GM21717 (cell line): ENCODE measurements at regions not wholly inside any gene's neighbourhood (a gene's known extent, or its start where the extent isn't known, plus 50 kb on each side); places are given as distances from the start of the nearest gene placed in this dataset.
"Not testable (repeated sequence)": the region's sequence is repeated elsewhere in the genome, so short reads cannot be mapped to it uniquely, and the experiment has no call there.

Source experiments
- ATAC-seq: cut with Tn5 transposase; IDR thresholded peaks from one replicate; pipeline ENCODE4 v1.9.1; 2021; ENCODE audit warnings: mild to moderate bottlenecking, moderate library complexity; ENCODE audit not compliant: unreplicated experiment

DNA sequence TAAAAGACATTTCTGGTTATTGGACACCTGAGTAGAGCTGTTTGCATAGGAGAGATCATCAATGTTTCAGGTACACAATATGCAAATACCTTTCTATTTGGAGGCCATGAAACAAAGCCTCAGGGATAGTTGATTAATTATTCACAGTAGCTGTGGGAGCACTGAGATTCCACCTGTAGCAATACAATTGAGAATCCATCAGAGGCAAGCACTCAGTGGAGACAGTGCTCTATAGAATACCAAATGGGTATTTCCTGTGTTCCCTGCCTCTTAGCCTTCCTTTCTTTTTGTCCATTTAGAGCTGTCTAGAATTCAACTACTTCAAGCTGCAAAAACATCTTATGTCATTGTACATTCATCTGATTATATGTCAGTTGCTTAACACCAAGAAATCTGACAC, 1754.0 kb upstream of the ACO1 start:
- ATAC-seq: no peak

DNA sequence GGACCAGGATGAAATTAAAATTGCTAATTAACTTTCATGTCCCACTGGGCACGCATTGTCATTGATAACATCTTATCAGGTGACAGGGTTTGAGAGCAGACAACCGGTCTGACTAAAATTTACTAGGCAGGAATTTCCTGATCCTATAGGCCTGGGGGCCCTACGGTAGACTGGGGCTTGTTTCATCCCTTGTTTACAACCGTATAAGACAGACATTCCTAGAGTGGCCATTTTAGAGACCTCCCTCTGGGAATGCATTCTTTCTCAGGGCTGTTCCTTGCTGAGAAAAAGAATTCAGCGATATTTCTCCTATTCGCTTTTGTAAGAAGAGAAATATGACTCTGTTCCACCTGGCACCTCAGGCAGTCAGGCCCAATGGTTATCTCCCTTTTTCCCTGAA, 1737.8 kb upstream of the ACO1 start:
- ATAC-seq: not testable (repeated sequence)

DNA sequence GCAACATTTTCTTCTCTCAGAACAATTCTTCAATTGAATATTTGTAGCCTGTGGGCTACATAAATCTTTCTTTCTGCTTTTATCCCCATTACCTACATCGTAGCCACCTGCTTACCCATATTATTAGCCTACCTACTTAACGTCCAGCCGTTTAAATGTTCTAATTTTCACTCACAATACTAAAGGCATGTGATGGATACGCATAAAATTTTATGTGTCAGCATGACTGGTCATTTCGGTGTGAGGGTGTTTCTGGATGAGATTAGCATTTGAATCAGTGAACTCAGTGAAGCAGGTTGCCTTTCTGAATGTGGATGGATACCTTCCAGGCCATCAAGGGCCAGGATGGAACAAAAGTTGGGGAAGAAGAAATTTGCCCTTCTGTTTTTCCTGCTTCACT, 1722.5 kb upstream of the ACO1 start:
- ATAC-seq: no peak

DNA sequence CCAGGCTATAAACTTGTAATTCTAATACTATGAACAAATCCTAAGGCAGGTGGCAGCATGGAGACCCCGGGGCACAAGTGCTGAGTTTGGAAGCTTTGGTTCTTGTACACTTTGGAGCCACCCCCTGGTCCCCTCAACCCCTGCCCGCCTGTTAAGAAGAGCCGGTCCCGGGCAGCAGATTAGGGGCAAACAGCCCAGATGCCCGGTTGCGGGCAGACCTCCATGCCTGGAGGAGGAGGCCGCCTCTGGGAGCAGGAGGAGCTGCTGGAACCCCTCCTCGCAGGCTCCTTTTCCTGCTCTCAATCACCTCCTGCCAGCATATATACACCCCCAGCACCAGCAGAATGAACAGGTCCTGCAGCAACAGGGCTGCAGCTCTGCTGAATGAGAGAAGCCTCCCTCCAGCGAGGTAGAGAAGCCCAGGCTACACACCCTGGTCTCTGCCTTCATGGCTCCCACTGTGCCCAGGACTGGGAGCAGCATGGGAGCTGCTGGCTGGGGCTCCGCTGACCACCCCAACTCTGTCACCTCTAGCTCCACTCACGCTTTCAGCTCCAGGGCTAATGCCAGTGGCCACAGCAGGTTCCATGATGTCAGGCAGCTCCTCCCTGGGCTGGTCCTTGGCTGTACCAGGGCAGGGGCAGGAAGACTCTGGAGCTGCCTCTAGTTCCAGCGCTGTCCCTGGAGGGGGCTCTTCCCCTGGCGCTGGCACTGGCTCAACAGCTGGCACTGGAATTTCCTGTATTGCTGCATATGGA, 1713.5 kb upstream of the ACO1 start:
- no peak for ATAC-seq

DNA sequence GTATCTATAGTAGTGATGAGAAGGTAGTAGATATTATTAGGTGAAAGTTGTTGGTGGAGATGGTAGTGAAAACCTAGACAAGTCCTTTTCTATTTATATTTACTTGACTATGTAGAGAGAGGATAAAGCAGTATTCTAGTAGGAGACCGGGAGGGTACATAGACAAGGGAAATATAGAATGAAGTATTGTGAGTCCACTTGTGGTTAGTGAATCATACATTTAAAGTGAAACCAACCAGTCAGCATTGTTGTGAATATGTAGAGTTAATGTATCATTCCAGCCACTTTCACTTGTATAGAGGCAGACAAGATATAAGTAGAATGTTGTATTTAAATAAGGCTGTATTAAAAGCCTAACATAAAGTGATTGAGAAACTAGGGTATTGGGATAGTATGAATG, 1711.3 kb upstream of the ACO1 start:
- ATAC-seq: no peak

DNA sequence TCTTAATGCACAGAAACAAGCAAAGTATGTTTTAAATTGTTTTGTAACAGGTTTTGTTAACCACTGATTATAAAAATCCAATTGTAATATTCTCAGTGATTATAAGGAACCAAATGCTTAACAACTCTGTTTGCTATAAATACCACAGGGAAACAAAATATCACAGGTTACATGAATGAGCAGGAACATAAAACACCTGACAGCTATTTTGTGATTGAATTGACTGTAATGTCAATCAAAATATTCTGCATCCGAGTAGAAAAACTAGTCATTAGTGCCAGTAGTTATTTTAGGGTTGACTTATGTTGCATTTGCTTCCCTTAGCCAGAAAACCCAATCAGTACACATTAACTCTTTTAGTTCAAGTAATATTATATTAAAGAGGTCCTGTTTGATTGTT, 1707.8 kb upstream of the ACO1 start:
- no peak for ATAC-seq

DNA sequence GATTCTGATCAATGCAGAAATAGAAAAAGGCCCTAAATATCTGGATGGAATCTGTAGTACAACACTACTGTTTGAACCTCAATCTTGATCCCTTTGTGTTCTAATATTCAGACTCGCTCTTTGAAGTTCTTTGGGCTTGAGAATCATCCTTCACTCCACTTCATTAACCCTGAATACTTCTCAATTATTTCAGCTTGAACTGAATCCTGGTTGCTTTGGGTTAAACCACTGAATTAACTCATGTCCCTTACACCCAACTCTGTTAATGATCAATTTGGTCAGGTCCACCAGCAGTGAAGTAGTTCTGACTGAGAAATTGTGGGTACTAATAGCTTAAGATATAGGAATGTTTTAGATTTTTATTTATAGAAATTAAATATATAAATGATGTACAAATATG, 1707.2 kb upstream of the ACO1 start:
- ATAC-seq: no peak

DNA sequence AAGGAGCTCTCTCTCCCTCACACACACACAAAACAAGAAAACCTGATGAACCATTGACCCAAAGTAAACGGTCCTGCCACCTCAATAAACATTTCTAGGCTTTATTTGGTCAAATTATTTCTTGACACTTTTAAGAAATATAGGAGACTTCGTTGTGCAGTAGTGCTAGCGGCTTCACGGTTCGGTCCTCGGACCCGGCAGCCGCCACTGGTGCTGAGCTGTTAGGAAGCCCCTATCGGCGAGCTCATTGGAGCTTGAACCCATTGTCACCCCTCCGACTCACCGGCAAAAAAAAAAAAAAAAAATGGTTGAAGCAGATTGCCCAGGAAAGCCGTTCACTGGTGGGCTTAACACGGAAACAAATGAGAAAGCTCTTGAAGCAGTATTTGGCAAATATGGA, 1695.6 kb upstream of the ACO1 start:
- no peak for ATAC-seq

DNA sequence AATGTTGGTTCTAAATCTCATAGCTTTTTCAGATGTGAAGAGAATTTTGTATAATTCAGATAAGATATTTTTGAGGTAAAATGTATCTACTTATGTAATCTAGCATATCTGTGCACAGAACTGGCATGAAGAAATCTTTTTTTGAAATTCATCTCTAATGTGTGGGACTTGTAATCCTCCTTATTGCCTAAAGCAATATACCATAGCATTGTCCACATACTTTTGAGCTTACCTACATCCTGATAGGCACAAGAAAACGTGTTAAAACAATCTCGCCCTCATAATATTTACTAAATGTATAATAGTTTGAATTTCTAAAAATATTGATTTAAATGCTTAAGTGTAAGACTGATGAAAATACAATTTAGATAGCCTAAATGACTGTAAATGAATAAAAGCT, 1686.5 kb upstream of the ACO1 start:
- ATAC-seq: no peak

DNA sequence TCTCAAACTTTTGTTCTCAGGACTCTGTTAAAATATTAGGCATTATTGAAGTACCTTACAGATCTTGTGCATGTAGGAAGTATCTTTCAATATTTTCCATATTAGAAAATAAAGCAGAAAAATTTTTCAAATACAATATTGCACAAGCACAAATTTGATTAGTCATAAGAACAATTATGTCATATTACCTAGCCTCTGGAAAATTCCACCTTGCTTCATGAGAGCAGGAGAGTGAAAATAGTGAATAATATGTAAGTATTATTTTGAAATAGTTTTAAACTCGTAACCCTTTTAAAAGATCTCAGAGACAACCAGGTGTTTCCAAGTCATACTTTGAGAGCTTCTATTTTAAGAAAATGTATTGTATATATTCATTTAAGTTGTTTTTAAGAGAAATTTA, 1672.9 kb upstream of the ACO1 start:
- no peak for ATAC-seq

DNA sequence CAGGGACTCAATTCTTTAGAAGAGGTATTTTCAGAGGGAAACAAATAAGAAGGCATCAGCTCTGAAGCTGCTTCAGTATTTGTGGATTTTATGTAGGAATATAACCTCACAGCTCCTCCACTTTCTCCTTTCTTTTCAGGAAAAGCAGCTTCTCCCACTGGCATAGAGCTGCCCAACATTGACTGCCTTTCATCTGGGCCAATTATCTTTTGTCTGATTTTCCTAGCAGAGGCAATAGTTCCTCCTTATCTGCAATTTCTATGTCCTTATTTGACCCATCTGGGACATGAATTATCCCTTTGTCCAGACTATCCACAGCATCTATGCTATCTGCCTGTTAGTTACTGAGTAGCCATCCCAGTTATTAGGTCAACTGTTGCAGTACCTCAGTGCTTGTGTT, 1671.2 kb upstream of the ACO1 start:
- ATAC-seq: no peak

DNA sequence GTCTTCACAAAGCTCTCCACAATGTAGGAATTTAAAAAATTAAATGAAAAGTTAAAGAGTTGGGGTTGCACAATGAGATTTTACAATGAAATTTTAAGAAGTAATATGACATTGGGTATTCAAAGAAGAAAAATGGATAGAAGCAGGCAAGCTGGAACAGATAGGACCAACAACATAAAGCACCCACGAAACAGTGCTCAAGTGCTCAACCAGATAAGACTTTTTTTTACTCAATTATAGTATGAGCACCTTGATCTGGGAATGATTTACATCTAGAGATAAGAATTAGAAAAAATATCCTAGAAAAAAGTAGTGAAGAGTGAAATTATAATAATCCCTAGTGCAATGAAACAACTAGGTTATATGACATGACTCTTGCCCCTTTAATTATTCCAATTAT, 1670.1 kb upstream of the ACO1 start:
- no peak for ATAC-seq

DNA sequence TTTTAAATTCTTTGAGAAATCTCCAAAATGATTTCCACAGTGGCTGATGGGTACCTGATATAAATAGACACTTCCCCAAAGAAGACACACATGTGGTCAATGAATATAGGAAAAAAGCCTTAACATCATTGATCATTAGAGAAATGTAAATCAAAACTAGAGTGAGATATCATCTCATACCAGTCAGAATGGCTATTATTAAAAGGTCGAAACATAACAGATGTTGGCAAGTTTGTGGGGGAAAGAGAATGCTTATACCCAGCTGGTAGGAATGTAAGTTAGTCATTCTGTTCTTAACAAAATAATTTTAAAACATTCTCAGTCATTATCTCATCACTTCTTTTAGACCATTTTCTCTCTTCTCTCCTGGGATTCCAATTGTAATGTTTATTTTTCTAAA, 1666.0 kb upstream of the ACO1 start:
- no peak for ATAC-seq

DNA sequence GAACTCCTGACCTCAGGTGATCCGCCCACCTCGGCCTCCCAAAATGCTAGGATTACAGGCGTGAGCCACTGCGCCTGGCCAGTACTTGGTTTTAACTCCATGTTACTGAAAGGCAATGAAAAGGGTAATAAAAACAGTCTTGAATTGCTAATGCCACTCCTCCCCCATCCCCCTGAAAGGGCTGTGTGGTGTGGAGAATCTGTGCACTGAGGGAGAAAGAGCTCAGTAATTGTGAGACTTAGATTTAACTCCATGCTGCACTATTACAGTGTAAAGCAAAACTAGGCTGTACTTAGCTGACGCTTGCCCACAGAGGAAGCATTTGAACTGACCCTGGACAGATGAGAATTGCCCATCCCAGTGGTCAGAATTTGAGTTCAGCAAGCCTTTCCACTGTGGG, 1662.4 kb upstream of the ACO1 start:
- no peak for ATAC-seq

DNA sequence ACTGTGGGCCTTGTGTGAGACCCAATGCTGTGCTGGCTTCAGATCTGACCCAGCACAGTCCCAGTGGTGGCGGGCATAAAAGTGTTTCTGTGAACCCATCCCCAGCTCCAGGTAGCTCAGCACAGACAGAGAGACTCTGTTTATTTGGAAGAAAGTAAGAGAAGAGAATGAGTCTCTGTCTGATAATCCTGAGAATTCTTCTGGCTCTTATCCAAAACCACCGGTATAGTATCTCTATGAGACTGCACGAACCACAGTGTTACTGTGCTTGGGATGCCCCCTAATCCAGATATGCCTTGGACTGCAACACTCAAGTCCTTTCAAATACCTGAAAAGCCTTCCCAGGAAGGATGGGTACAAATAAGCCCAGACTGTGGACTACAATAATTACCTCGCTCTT, 1660.8 kb upstream of the ACO1 start:
- no peak for ATAC-seq

DNA sequence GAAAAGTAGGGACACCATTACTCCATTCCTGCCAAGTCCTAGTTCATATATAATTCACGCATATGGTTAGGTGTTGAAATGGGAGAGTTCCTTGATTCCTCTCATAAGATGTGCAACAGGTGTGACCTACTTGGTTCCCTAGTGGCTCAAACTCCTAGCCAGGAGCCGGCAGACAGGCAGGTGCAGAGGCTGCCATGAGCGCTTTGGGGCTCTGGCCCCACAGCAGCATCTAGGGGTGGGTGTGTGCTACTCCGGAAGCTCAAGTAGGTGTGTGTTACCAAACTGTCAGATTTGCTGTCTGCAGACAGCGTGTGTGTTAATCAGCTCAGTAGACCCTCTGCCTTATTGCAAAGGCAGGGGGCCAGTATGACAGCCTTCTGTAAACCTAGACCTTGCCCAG, 1652.4 kb upstream of the ACO1 start:
- no peak for ATAC-seq

DNA sequence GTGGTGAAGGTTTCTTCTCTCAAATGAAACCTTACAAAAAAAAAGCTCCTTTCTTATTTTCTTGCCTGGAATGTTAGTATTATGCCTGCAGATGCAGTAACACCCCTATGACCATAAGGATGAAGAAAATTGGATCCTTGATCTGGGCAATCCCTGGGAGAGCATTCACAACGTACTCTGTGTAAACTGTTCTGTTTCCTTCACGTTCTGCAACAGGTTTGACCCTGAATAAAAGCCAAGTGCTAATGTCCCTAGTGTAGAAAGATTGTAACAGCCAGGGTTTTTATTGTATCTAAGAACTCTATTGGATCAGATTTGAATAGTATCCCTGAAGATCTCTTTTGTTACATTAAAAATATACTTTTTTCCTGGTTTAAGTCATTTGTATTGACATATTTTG, 1639.6 kb upstream of the ACO1 start:
- ATAC-seq: no peak

DNA sequence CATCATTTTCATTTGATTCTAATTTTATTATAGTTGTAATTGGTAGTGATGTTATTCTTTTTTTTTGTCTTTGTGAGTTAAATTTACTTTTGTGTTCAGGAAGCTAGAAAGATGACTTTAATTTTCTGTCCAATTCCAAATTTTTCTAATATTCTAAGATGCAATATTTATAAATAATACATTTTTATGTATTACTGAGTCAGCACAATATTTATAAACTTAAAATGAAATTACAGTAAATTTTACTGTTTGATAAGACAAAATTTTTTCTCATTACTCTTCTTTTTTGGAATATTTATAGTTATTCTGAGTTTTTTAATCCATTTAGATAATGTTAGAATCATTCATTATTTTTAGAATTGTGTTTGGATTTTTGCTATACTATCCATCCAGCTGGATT, 1637.9 kb upstream of the ACO1 start:
- ATAC-seq: no peak

DNA sequence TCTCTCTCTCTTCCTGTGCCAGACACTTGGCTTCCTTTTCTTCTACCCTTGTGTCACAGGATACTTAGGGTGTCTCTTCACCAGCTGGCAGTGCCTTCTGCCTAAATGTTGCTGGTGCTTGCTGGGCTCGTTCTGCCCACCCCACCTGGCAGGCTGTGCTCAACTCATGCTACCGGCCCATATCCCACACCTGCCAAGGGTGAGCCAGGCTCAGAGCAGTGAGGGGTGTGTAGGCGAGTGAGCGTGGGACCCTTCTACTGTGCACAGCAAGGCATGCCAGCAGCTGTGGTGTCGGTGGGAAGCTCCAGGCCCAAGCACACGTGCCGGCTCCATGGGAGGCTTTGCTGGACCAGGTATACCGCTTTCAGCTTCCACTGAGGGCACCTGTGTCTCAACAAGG, 1626.7 kb upstream of the ACO1 start:
- ATAC-seq: no peak

DNA sequence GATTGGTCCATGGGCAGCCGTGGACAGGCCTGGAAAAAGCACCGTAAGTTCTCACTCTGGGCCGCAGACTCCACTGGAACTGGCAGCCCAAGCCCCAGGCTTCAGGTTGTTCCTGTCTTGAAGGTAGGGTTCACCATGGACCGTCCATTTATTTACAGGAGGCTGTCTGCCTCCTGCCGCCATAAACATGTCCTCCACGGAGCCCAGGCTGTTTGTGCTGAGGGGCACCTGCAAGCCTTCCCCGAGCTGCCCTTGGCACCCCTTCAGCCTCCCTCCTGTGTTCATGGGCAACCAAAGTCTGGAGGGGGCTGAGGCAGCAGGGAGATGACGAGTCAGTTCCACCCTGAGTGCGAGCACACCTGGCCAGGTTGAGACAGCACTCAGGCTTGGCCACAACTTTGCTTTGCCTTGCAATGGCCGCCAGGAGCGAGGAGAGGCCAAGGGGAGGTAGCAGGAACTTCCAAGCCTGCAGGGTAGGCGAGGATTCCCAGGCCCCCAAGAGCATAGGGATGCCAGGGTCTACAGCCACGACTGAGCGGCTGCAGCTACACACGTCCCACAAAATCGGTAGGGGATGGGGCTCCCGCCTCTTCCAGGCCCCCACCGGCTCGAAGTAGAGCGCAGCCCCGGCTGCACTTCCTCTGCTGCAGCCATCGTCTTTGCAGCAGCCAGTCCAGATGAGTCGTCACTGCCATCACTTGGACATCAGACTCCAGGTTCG, 1625.6 kb upstream of the ACO1 start:
- ATAC-seq: no peak

DNA sequence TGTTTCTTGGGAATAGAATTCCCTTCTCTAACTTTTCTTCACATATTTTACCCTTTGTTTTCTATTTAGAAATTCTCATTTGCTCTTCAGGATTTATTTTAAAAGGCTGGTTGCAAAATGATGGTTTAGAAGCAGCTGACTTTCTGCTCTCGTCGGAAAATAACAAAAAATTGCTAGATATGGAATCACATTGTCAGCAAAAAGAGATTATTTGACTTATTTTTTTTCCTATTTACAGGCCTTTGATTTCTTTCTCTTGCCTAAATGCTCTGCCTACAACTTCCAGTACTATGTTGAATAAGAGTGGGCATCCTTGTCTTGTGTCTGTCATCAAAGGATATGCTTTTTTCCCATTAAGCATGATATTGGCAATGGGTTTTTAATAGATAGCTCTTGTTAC, 1619.1 kb upstream of the ACO1 start:
- ATAC-seq: no peak

DNA sequence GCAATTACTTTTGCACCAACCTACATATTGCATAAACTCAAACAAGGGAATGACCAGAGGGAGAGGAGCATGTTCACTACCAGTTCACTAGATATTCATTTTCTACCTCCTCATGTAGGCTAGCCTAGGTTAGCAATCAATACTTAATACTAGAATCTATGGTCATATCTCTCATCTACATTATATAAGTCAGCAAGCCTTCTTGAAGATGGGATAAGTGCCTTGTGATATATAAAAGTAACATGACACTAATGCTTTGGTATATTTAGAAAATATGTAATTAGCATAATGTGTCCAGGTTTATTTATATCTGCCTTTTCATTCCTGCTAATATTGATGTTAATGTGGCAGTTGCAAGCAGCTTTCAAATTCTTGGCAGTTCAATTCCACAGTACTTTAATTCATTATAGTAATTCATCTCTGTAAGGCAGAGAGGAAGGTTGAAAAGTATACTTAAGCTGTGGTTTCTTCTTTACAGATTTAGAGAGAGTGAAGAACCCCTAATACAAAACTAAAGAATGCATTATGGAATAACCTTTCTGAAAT, 1613.2 kb upstream of the ACO1 start:
- ATAC-seq: no peak

DNA sequence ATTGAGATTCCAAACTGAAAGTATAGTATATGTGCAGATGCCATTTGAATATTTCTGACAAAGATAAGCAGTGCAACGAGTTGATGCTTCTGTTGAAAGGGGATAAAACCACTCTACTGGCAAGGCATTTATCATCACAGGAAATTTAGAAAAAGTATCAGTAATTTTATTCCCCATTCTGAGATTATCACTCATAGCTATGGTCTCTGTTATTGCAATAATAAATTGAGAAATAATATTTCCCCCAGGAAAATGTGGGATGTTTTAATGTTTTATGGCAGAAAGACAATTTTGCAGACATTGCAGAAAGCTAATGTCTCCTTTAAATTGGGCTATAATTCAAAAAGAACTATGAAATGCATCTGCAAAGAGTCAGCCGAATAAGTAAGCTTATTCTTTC, 1612.7 kb upstream of the ACO1 start:
- ATAC-seq: no peak
